Prostate gland (tissue), 2 donors: ENCODE measurements at regions not wholly inside any gene's neighbourhood (a gene's known extent, or its start where the extent isn't known, plus 50 kb on each side); places are given as distances from the start of the nearest gene placed in this dataset.

ENCODE experiments used
- POLR2A ChIP-seq: fragments of 450-650 bp; IDR thresholded peaks from one replicate; pipeline ENCODE4 v1.6.1; 2016; ENCODE audit warnings: antibody characterized with exemption, mild to moderate bottlenecking
- TF ChIP-seq, protein P1 (sequence below), 4 experiments: fragments of 200-600 bp in 2 of 4; fragments of 450-650 bp in 2 of 4; sonication (generic) in 2 of 4; IDR thresholded peaks; 1 replicate in 3 of 4; 2 replicates in 1 of 4; pipeline ENCODE4 v1.5.1; 2016 to 2019; ENCODE audit warnings: antibody characterized with exemption in 4 of 4, mild to moderate bottlenecking in 2 of 4, moderate library complexity in 2 of 4

DNA sequence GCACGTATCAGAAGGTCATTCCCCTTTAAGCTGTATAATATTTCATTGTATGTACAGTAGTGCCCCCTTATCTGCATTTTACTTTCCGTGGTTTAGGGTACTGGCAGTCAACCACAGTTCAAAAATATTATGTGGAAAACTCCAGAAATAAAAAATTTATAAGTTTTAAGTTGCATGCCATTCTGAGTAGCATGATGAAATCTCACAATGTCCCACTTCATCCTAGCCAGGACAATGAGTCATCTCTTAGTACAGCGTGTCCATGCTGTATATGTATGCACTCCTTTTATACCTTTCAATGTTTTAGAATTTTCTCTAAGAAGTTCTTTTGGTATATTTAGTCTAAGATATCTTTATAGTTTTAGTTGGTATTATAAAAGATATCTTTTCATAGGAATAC lies 115.0 kb upstream of the HAND1 start:
- no peak for TF ChIP-seq POLR2A
- TF ChIP-seq, protein P1, sequence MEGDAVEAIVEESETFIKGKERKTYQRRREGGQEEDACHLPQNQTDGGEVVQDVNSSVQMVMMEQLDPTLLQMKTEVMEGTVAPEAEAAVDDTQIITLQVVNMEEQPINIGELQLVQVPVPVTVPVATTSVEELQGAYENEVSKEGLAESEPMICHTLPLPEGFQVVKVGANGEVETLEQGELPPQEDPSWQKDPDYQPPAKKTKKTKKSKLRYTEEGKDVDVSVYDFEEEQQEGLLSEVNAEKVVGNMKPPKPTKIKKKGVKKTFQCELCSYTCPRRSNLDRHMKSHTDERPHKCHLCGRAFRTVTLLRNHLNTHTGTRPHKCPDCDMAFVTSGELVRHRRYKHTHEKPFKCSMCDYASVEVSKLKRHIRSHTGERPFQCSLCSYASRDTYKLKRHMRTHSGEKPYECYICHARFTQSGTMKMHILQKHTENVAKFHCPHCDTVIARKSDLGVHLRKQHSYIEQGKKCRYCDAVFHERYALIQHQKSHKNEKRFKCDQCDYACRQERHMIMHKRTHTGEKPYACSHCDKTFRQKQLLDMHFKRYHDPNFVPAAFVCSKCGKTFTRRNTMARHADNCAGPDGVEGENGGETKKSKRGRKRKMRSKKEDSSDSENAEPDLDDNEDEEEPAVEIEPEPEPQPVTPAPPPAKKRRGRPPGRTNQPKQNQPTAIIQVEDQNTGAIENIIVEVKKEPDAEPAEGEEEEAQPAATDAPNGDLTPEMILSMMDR (IDR thresholded peaks at IDR 0.05), result no peak
